Right lobe of liver (tissue), 6 donors: ENCODE measurements at regions not wholly inside any gene's neighbourhood (a gene's known extent, or its start where the extent isn't known, plus 50 kb on each side); places are given as distances from the start of the nearest gene placed in this dataset.

Experiments
- ATAC-seq, 4 donors: fragments of 200-7000 bp; cut with Tn5 transposase; one replicate each; pipeline ENCODE4 v1.9.1; 2020; ENCODE audit warnings: mild to moderate bottlenecking in 4 of 4, moderate library complexity in 4 of 4
- DNase-seq, 3 donors: peaks; one replicate each; pipeline ENCODE4 v3.0.0-alpha.2; 2020
- H3K27ac ChIP-seq, 3 donors: fragments of 200-600 bp; one replicate each; pipeline ENCODE4 v1.8.0; 2022
- H3K27me3 ChIP-seq, 2 donors: fragments of 200-600 bp; one replicate each; pipeline ENCODE4 v1.8.0; 2022
- H3K36me3 ChIP-seq, 4 donors: fragments of 200-600 bp; sonication (generic) in 1 of 4; one replicate each; pipeline versions ENCODE4 v1.5.1 to v1.8.0; 2017 to 2022; ENCODE audit warnings: control low read depth in 1 of 4
- H3K4me1 ChIP-seq, 4 donors: fragments of 200-600 bp; sonication (generic) in 1 of 4; one replicate each; pipeline versions ENCODE4 v1.5.1 to v1.8.0; 2017 to 2022; ENCODE audit warnings: control low read depth in 1 of 4
- H3K4me3 ChIP-seq, 3 donors: fragments of 200-600 bp; one replicate each; pipeline ENCODE4 v1.8.0; 2022
- H3K9me3 ChIP-seq, 4 donors: fragments of 200-600 bp; sonication (generic) in 1 of 4; one replicate each; pipeline versions ENCODE4 v1.5.1 to v1.8.0; 2017 to 2022; ENCODE audit warnings: control low read depth in 1 of 4
- POLR2A ChIP-seq: fragments of 450-650 bp; IDR thresholded peaks from one replicate; pipeline ENCODE4 v1.6.1; 2017; ENCODE audit warnings: antibody characterized with exemption, mild to moderate bottlenecking
- WGBS: methylation state at CpG from one replicate; pipeline ENCODE4 v1.1.6; 2018; ENCODE audit warnings: low coverage, low lambda C conversion rate; ENCODE audit not compliant: insufficient coverage; ENCODE audit errors: missing lambda C conversion rate; 5-methylcytosine and 5-hydroxymethylcytosine counted together
- intact Hi-C, 2 donors: fragments of 100-400 bp; cut with DNase I; formaldehyde crosslinking; loops; one replicate each; pipeline versions ENCODE4 v1.11.2 to v1.14.1; 2022
- TF ChIP-seq, protein P1 (sequence below), 4 donors: fragments of 200-600 bp in 3 of 4; fragments of 450-650 bp in 1 of 4; IDR thresholded peaks; one replicate each; pipeline versions ENCODE4 v1.5.1 to v1.8.0; 2016 to 2022; ENCODE audit warnings: antibody characterized with exemption in 4 of 4, mild to moderate bottlenecking in 2 of 4
- donor health status: DM: no; HTN: yes; CAD: no.
- donor health status: DM: no; HTN: no; CAD: no.
- donor health status: DM: no; HTN: no; CAD: no.
- donor health status: DM: no; HTN: yes; CAD: no.
- donor health status: DM: no; HTN: yes; CAD: no.

DNA sequence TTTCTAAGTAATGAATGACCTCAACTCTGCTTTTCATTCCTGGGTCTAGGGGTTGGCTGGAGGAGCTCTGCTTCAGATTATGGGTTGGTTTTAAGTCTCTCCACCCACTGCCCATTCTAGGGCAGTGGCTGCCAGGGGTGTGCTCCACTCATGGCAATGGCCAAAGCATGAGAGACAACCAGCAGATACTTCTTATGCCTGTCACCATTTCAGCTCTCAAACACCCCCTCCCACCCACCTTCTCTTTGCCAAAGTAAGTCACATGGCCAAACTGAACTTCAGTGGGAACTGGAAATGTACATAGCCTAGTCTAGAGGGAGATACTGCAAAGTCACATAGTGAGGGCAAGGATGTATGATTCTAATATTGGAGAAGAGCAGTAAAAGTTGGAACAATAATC, 285.3 kb downstream of the RPLP1 start:
- no peak for TF ChIP-seq POLR2A
- TF ChIP-seq, protein P1, sequence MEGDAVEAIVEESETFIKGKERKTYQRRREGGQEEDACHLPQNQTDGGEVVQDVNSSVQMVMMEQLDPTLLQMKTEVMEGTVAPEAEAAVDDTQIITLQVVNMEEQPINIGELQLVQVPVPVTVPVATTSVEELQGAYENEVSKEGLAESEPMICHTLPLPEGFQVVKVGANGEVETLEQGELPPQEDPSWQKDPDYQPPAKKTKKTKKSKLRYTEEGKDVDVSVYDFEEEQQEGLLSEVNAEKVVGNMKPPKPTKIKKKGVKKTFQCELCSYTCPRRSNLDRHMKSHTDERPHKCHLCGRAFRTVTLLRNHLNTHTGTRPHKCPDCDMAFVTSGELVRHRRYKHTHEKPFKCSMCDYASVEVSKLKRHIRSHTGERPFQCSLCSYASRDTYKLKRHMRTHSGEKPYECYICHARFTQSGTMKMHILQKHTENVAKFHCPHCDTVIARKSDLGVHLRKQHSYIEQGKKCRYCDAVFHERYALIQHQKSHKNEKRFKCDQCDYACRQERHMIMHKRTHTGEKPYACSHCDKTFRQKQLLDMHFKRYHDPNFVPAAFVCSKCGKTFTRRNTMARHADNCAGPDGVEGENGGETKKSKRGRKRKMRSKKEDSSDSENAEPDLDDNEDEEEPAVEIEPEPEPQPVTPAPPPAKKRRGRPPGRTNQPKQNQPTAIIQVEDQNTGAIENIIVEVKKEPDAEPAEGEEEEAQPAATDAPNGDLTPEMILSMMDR (IDR thresholded peaks at IDR 0.05): no peak
- ATAC-seq: no peak
- intact Hi-C loops: loop anchor here in 1 of 2 donors (10.0 kb wide), 1 partner anchor 57 kb away; no protein-coding TSS in a partner anchor

DNA sequence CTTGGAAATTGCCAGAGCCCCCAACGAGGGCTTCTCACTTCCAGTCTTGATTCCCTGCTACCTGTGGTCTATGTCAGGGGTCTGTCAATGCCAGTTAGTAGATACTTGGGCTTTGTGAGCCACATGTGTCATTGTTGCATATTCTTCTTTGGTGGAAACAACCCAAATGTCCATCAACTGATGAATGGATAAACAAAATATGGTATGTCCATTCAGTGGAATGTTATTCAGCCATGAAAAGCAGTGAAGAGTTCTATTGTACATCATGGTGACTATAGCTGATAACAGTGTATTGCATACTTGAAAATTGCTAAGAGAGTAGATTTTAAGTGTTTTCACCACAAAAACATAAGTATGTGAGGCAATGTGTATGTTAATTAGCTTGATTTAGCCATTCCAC, 288.1 kb downstream of the RPLP1 start:
- intact Hi-C loops: no loop called here
- H3K36me3 ChIP-seq: no peaks in the 10 kb centered on the region
- no peak overlapping the region for H3K4me3 ChIP-seq
- H3K4me1 ChIP-seq: no peaks in the 10 kb centered on the region
- WGBS: 71% methylated on average over 1 of the region's 1 CpG
- no peaks in the 10 kb centered on the region for H3K27me3 ChIP-seq
- ATAC-seq: no peak
- no peaks in the 10 kb centered on the region for H3K9me3 ChIP-seq
- no peak overlapping the region for H3K27ac ChIP-seq
- no peak for TF ChIP-seq POLR2A
- TF ChIP-seq, protein P1 (IDR thresholded peaks at IDR 0.05): no peak
- DNase-seq: no peak

More for the DNA sequence above, 285.3 kb downstream of the RPLP1 start:
- no peaks in the 10 kb centered on the region for H3K4me1 ChIP-seq
- no peak for DNase-seq
- no peaks in the 10 kb centered on the region for H3K9me3 ChIP-seq
- H3K4me3 ChIP-seq: no peak overlapping the region
- no peak overlapping the region for H3K27ac ChIP-seq
- H3K36me3 ChIP-seq: no peaks in the 10 kb centered on the region
- H3K27me3 ChIP-seq: no peaks in the 10 kb centered on the region

DNA sequence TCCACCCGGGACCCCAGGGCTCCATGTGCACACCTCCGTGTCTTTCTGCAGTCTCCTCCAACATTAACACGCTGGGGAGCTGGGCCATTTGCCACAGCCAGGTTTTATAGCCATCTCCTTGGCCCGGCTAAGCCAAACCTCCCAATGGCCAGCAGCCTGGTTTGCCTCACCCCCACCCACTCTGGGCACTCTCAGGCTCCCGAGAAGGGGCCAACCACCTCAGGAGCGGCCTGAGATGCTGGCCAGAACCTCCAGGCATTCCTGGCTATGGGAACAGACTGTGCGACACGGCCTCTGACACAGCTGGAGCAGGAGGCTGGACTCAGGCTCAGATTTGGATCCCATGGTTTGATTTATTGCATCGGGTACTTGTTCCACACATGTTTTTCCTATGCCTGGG, 289.7 kb downstream of the RPLP1 start:
- TF ChIP-seq POLR2A: no peak
- Histone ChIP-seq H3K27ac (no peak overlapping the region), H3K9me3 (no peaks in the 10 kb centered on the region), H3K27me3 (no peaks in the 10 kb centered on the region), H3K36me3 (no peaks in the 10 kb centered on the region), H3K4me1 (no peaks in the 10 kb centered on the region), H3K4me3 (no peak overlapping the region)
- intact Hi-C loops: no loop called here
- WGBS: 86% methylated on average over 8 of the region's 9 CpGs
- ATAC-seq (no peak), DNase-seq (no peak)

DNA sequence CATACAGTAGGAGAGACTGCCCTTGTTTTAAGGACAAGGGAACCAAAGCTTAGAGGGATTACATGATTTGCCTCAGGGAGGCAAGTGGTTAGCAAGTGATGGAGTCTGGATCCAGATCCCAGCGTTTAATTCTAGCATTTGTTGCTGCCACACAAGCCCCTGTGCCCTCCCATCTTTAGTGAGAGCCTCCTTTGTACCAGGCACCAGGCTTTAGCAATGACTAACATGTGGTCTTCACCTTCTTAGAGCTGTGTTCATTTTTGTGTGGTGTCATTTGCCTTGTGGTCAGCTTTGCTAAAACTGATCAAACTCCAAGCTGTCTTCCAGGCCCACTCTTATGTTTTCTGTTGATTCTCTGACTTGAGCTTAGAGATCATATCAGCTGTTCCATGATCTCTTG, 290.5 kb downstream of the RPLP1 start:
- no peaks in the 10 kb centered on the region for H3K36me3 ChIP-seq
- no peak overlapping the region for H3K27ac ChIP-seq
- intact Hi-C loops: no loop called here
- no CpG with 5 or more reads among the region's 1 CpG for WGBS
- H3K27me3 ChIP-seq: no peaks in the 10 kb centered on the region
- TF ChIP-seq, protein P1 (IDR thresholded peaks at IDR 0.05): no peak
- no peak for TF ChIP-seq POLR2A
- no peaks in the 10 kb centered on the region for H3K9me3 ChIP-seq
- H3K4me1 ChIP-seq: no peaks in the 10 kb centered on the region
- no peak overlapping the region for H3K4me3 ChIP-seq
- no peak for DNase-seq
- no peak for ATAC-seq

DNA sequence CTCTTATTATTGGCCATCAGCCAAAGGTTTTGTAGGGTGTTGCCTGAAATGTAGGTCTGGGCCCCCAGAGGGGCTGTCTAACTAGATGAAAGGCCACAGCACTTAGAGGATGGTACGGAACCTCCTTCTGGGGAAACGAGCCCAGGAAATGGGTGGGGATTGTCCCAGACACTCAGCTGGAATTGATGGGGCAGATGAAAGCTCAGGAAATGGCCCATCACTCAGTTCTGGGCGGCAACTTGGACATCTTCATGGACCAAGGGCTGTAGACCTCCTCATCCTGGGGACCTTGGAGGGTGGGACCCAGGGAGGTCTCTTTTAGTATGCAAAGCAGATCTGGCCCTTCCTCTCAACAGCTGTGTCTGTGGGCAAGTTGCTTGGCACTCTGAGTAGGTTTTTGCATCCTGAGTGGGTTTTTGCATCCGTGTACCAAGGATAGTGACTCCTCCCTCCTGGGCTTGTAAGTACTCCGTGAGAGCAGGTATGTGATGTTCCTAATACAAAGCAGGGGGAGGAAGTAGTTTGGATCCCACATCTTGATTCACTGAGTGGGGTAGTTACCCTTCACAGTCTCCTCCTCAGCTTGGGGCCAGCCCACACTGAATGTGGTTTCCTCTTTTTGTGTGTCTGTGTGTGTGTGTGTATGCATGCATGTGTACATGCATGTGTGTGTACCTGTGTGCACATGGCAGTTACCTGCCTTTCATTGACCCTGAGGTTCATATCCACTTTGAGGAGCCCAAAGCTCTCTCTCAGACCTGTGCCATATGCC, 292.0 kb downstream of the RPLP1 start:
- intact Hi-C loops: no loop called here
- ATAC-seq: no peak
- H3K36me3 ChIP-seq: no peaks in the 10 kb centered on the region
- no peaks in the 10 kb centered on the region for H3K27me3 ChIP-seq
- H3K9me3 ChIP-seq: no peaks in the 10 kb centered on the region
- no peak for DNase-seq
- TF ChIP-seq, protein P1 (IDR thresholded peaks at IDR 0.05): no peak
- no peak for TF ChIP-seq POLR2A
- 46% methylated on average over 3 of the region's 5 CpGs for WGBS
- H3K27ac ChIP-seq: no peak overlapping the region
- no peak overlapping the region for H3K4me3 ChIP-seq
- no peaks in the 10 kb centered on the region for H3K4me1 ChIP-seq
